Fibroblast of the conjunctiva (primary cell): ENCODE measurements at regions not wholly inside any gene's neighbourhood (a gene's known extent, or its start where the extent isn't known, plus 50 kb on each side); places are given as distances from the start of the nearest gene placed in this dataset.
A peak's percentile ranks its signal among the peaks of the same experiment; 100 is the strongest.

Experiments used
- DNase-seq: peaks from one replicate; pipeline ENCODE4 v3.0.0-alpha.2; 2010; ENCODE audit warnings: low read depth

GRCh38 chr1:75984781-75985180 lies 52.6 kb upstream of the ASB17 start:
- DNase-seq = no peak

- DNase-seq = no peak
Observed at GRCh38 chr1:75985827-75986226, 53.6 kb upstream of the ASB17 start.

DNA sequence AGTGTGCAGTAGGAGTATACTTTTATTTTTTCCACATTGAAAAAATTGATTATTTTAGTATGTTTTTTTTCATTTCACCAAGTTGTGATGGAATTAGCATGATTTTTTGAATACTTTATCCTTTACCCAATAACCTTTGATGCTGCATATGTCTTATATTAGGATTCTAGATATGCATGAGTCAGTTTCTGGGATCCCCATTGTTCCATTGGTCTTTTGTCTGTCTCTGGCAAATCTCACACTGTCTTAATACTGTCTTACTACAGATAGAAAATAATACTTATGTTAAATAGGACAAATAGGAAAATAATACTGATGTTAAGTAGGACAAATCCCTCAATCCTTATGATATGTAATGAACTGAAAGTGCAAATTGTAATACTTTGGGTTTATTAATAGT lies 54.3 kb upstream of the ASB17 start:
- DNase-seq = no peak

DNA sequence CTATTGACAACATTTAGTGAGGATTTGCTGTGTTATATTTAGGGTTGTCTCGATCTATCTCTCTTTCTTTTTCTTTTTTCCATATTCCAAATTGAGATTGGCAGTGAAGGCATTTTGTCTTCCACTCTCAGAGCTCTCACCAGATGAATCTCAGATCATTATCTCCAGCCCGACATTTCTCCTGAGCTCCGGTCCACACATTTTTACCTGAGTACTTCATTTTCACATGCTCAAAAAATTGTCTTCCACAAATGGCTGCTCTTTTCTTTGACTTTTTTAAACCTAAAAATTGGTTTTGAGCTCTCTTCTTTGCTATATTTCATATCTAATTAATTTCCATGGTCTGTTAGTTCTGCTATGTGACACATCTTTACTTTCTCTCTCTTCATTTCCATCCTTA lies 56.9 kb upstream of the ASB17 start:
- DNase-seq = no peak

- no peak for DNase-seq
Observed at GRCh38 chr1:75990686-75991085, 58.5 kb upstream of the ASB17 start.

DNA sequence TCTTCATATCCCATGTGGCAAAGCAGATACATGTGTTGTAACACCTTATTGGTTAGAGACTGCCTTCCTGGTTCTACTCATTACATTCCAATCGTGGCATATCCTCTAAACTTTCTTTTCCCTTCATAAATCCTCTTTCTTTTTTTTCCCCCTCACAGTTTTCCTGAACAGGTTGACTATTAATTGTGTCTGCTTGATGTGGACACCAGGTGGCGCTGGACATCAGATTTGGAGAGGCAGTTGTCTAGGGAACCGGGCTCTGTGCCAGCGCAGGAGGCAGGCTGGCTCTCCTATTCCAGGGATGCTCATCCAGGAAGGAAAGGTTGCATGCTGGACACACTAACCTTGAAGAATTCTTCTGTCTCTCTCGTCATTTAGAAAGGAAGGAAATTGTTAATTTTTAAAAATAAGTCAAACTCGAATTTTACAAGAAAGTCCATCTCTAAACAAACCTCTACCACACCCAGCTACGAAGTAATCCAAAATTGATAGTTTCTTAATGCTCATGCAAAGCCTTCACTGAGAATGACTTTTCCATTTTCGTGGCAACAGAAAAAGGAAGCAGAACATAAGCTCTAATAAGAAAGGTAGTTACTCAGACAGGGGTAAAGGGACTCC lies 59.4 kb upstream of the ASB17 start:
- DNase-seq = peak; percentile 79

DNA sequence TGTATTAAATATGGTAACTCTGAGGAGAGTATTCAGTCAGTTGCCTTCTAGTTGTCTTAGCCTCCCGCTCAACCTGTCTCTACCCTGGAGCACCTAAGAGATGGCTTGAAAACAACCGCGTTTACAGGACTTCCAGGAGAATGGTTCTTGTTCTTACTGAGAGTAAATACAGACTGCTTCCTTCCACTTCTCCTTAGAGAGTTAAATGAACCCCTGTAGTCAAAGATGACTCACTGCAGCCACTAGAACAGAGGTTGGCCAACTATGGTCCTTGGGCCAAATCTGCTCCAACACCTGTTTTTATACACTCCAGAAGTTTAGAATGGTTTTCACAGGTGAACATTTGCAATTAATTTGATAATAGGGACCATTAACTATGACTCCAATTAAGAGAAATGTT lies 60.1 kb upstream of the ASB17 start:
- DNase-seq = no peak

- DNase-seq = no peak
Observed at GRCh38 chr1:75993661-75994060, 61.5 kb upstream of the ASB17 start.

DNA sequence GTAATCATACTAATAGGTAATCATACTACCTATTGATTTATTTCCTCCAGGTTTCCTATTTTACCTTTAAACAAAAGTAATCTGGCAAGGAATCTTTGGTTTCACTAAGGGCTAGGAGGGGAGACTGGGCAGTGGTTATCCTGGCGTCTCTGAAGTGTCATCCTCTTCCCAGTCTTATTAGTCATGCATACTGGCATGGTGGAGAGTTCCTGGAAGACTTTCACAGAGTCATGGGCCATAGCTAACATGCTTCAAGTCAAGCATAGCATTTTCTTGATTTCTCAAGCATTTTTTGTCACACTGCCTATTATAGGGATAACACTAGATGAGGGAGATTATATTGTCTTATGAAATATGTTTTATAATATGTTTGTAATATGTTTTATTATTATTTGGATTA lies 64.0 kb upstream of the ASB17 start:
- no peak for DNase-seq

GRCh38 chr1:75999034-75999433 lies 66.8 kb upstream of the ASB17 start:
- DNase-seq = no peak

- DNase-seq = no peak
Observed at GRCh38 chr1:76003946-76004345, 70.6 kb upstream of the ST6GALNAC3 start.

- DNase-seq = no peak
Observed at GRCh38 chr1:76005765-76006164, 68.8 kb upstream of the ST6GALNAC3 start.

DNA sequence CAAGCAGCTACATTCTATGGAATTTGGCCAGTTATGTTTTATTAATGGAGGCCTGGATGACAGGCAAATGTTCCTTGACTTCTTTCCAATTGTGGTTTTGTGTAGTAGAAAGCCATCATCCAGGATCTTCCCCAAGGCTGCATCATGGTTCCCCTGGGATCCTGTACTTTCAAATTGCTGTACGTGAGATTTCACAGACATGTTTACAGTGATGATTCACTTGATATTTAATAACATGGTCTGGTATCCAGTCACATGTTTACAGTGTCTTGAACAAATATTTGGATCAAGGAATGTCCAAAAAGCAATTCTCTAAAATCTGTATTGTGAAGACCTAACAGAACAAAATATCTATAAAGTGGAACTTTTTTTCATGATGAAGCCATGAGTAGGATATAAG lies 68.3 kb upstream of the ST6GALNAC3 start:
- DNase-seq = peak; percentile 51

- DNase-seq = no peak
Observed at GRCh38 chr1:76010802-76011201, 63.7 kb upstream of the ST6GALNAC3 start.

- DNase-seq = no peak
Observed at GRCh38 chr1:76012341-76013205, 62.0 kb upstream of the ST6GALNAC3 start.

GRCh38 chr1:76013206-76013581 lies 61.4 kb upstream of the ST6GALNAC3 start:
- DNase-seq = no peak

DNA sequence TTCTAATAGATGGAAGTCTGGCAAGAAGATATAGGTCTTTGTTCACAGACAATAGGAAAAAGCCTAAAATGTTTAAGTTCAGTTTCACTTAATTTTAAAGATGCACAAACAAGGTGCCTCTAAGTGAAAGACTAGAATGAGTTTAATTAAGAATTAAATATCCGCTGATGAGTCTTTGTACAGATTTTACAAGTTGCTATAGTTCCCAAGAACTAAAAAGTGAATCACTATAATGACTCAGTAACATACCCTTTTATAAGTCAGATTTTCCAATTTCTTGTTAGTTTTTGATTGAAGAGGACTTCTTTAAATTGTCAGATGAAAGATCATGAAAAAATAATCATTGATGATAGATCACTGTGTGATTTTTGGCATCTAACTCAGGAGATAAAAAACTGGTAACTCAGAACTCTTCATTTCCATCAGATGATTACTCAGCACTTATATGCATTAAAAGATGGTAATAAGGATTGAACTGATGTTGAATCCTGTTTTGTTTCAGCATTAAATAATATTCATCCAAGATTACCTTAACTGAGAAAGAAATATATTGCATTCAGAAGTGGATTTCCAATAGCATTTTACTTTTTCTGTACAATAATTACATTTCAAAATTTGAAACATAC lies 59.0 kb upstream of the ST6GALNAC3 start:
- no peak for DNase-seq

GRCh38 chr1:76018045-76018444 lies 56.5 kb upstream of the ST6GALNAC3 start:
- no peak for DNase-seq

- DNase-seq = no peak
Observed at GRCh38 chr1:76021846-76022245, 52.7 kb upstream of the ST6GALNAC3 start.

DNA sequence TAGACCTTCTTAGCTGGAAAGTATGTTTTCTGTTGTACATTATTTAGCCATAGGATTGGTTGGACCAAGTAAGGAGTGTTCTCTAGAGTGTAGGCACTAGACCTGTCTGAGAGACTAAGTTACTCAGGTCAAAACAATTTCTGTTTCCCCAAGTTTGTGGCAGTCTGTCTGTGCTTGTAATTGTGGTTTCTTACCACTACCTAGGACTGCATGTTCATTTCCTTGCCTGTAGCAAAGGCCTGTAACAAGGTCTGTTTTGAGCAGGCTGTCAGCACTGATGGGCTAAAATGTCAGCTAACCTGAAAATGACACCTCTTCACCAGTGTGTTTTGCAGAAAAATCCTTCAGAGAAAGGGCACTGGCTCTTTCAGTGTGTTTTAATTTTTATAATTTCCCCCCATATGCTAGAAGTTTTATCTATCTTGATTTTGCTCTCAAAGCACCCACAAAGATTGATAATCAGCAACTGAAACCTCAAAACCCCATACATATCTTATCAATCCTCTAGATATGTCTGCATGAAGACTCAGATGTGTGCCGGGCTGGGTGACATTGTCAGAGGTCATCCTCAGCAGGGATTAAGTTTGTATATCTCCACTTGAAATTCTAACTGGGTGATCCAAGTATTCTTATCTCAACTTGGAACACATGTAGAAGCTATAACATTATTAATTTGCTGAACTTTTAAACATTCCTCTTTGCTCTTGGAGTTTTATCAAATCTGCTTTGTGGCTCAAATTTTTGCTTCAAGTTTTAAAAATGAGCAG lies 50.7 kb upstream of the ST6GALNAC3 start:
- no peak for DNase-seq
